ENCODE measurements at regions not wholly inside any gene's neighbourhood (a gene's known extent, or its start where the extent isn't known, plus 50 kb on each side); places are given as distances from the start of the nearest gene placed in this dataset.
"Not testable (repeated sequence)": the region's sequence is repeated elsewhere in the genome, so short reads cannot be mapped to it uniquely, and the experiment has no call there.

GRCh38 chr14:105711044-105711620, 184.7 kb downstream of the TMEM121 start:
- FAIRE-seq = no peak

- no peak for FAIRE-seq
These were observed 185.6 kb downstream of the TMEM121 start for GRCh38 chr14:105711841-105712460.

GRCh38 chr14:105712670-105713069, 186.3 kb downstream of the TMEM121 start:
- FAIRE-seq = not testable (repeated sequence)

GRCh38 chr14:105713160-105713559, 186.8 kb downstream of the TMEM121 start:
- FAIRE-seq = not testable (repeated sequence)

- FAIRE-seq = not testable (repeated sequence)
These were observed 187.5 kb downstream of the TMEM121 start for GRCh38 chr14:105713836-105714235.

- FAIRE-seq = not testable (repeated sequence)
These were observed 192.4 kb downstream of the TMEM121 start for GRCh38 chr14:105718787-105719186.

GRCh38 chr14:105720106-105720505, 193.7 kb downstream of the TMEM121 start:
- not testable (repeated sequence) for FAIRE-seq

- FAIRE-seq = not testable (repeated sequence)
These were observed 194.6 kb downstream of the TMEM121 start for GRCh38 chr14:105720852-105721601.

GRCh38 chr14:105721602-105721970, 195.2 kb downstream of the TMEM121 start:
- not testable (repeated sequence) for FAIRE-seq

GRCh38 chr14:105721996-105722709, 195.8 kb downstream of the TMEM121 start:
- not testable (repeated sequence) for FAIRE-seq

GRCh38 chr14:105723271-105723670, 196.9 kb downstream of the TMEM121 start:
- FAIRE-seq = not testable (repeated sequence)

- FAIRE-seq = not testable (repeated sequence)
These were observed 197.4 kb downstream of the TMEM121 start for GRCh38 chr14:105723776-105724175.

GRCh38 chr14:105729825-105730368, 203.5 kb downstream of the TMEM121 start:
- not testable (repeated sequence) for FAIRE-seq

GRCh38 chr14:105730731-105731130, 204.3 kb downstream of the TMEM121 start:
- not testable (repeated sequence) for FAIRE-seq

- FAIRE-seq = not testable (repeated sequence)
These were observed 205.0 kb downstream of the TMEM121 start for GRCh38 chr14:105731221-105731985.

- no peak for FAIRE-seq
These were observed 207.0 kb downstream of the TMEM121 start for GRCh38 chr14:105733081-105734065.

GRCh38 chr14:105734241-105734640, 207.9 kb downstream of the TMEM121 start:
- not testable (repeated sequence) for FAIRE-seq

GRCh38 chr14:105736331-105736730, 209.9 kb downstream of the TMEM121 start:
- FAIRE-seq = not testable (repeated sequence)

- FAIRE-seq = no peak
These were observed 211.3 kb downstream of the TMEM121 start for GRCh38 chr14:105737504-105738246.

- no peak for FAIRE-seq
These were observed 212.3 kb downstream of the TMEM121 start for GRCh38 chr14:105738638-105739037.
